Mesenchymal stem cell (in vitro differentiated cells and primary cell): ENCODE measurements at regions not wholly inside any gene's neighbourhood (a gene's known extent, or its start where the extent isn't known, plus 50 kb on each side); places are given as distances from the start of the nearest gene placed in this dataset.

Experiments
- DNase-seq: peaks from one replicate; pipeline ENCODE4 v3.0.0-alpha.2; 2013
- H2AFZ ChIP-seq: one replicate; pipeline ENCODE4 v1.6.1; 2013; ENCODE audit warnings: low read depth, mild to moderate bottlenecking, control low read depth, inconsistent platforms, low read length, moderate library complexity
- H2AK5ac ChIP-seq: 2 replicates; pipeline ENCODE4 v1.6.1; 2013; ENCODE audit warnings: low read length, moderate library complexity, mild to moderate bottlenecking, inconsistent platforms; ENCODE audit not compliant: severe bottlenecking
- H2BK120ac ChIP-seq: one replicate; pipeline ENCODE4 v1.6.1; 2013; ENCODE audit warnings: low read depth, mild to moderate bottlenecking, inconsistent platforms, low read length, moderate library complexity
- H2BK12ac ChIP-seq, 2 experiments: one replicate each; pipeline ENCODE4 v1.6.1; 2013; ENCODE audit warnings: inconsistent platforms in 2 of 2, low read length in 2 of 2, mild to moderate bottlenecking in 2 of 2, moderate library complexity in 2 of 2, control low read depth in 1 of 2
- H2BK15ac ChIP-seq: one replicate; pipeline ENCODE4 v1.6.1; 2013; ENCODE audit warnings: mild to moderate bottlenecking, low read depth, inconsistent platforms; ENCODE audit not compliant: poor library complexity, severe bottlenecking
- H2BK5ac ChIP-seq: 2 replicates; pipeline ENCODE4 v1.6.1; 2013; ENCODE audit warnings: low read depth, mild to moderate bottlenecking, low read length, control low read depth, inconsistent platforms; ENCODE audit not compliant: poor library complexity, severe bottlenecking
- H3K14ac ChIP-seq, 2 experiments: one replicate each; pipeline ENCODE4 v1.6.1; 2013; ENCODE audit warnings: inconsistent platforms in 2 of 2, low read length in 2 of 2, control low read depth in 1 of 2, mild to moderate bottlenecking in 1 of 2, moderate library complexity in 1 of 2
- H3K18ac ChIP-seq, 2 experiments: one replicate each; pipeline ENCODE4 v1.6.1; 2013; ENCODE audit warnings: inconsistent platforms in 2 of 2, low read length in 2 of 2, control low read depth in 1 of 2, low read depth in 1 of 2, mild to moderate bottlenecking in 1 of 2
- H3K23ac ChIP-seq, 2 experiments: one replicate each; pipeline ENCODE4 v1.6.1; 2013; ENCODE audit warnings: inconsistent platforms in 2 of 2, low read length in 2 of 2, mild to moderate bottlenecking in 2 of 2, moderate library complexity in 2 of 2, control low read depth in 1 of 2
- H3K27ac ChIP-seq: 2 replicates; pipeline ENCODE4 v1.5.1; 2013; ENCODE audit warnings: mild to moderate bottlenecking, moderate library complexity, low read length, control low read depth, inconsistent platforms; ENCODE audit not compliant: poor library complexity, severe bottlenecking
- H3K27me3 ChIP-seq, 2 experiments: 2 replicates each; pipeline versions ENCODE4 v1.6.1 to v1.7.0; 2013; ENCODE audit warnings: low read length in 2 of 2, mild to moderate bottlenecking in 2 of 2, moderate library complexity in 2 of 2, control low read depth in 1 of 2, inconsistent platforms in 1 of 2; ENCODE audit not compliant: control insufficient read depth in 1 of 2, insufficient read depth in 1 of 2
- H3K36me3 ChIP-seq, 2 experiments: 2 replicates each; pipeline versions ENCODE4 v1.6.1 to v1.7.0; 2013; ENCODE audit warnings: low read length in 2 of 2, control low read depth in 1 of 2, inconsistent platforms in 1 of 2, low read depth in 1 of 2, mild to moderate bottlenecking in 1 of 2; ENCODE audit not compliant: insufficient read depth in 2 of 2, control insufficient read depth in 1 of 2
- H3K4ac ChIP-seq, 2 experiments: one replicate each; pipeline ENCODE4 v1.6.1; 2013; ENCODE audit warnings: inconsistent platforms in 2 of 2, low read length in 2 of 2, mild to moderate bottlenecking in 2 of 2, moderate library complexity in 2 of 2, control low read depth in 1 of 2, low read depth in 1 of 2
- H3K4me1 ChIP-seq: 2 replicates; pipeline ENCODE4 v1.6.1; 2013; ENCODE audit warnings: low read depth, low read length, control low read depth; ENCODE audit not compliant: control insufficient read depth, insufficient read depth
- H3K4me2 ChIP-seq: 2 replicates; pipeline ENCODE4 v1.6.1; 2013; ENCODE audit warnings: low read length, mild to moderate bottlenecking, inconsistent platforms; ENCODE audit not compliant: poor library complexity, severe bottlenecking
- H3K4me3 ChIP-seq, 2 experiments: 2 replicates each; pipeline versions ENCODE4 v1.5.1 to v1.7.0; 2013; ENCODE audit warnings: low read length in 2 of 2, mild to moderate bottlenecking in 2 of 2, control low read depth in 1 of 2, low read depth in 1 of 2; ENCODE audit not compliant: insufficient read depth in 1 of 2
- H3K79me1 ChIP-seq: replicated peaks from 2 replicates; pipeline ENCODE4 v1.6.1; 2013; ENCODE audit warnings: mild to moderate bottlenecking, control low read depth, low read length, inconsistent platforms; ENCODE audit not compliant: poor library complexity, severe bottlenecking
- H3K9ac ChIP-seq: 2 replicates; pipeline ENCODE4 v1.7.0; 2013; ENCODE audit warnings: mild to moderate bottlenecking, low read length, moderate library complexity
- H3K9me3 ChIP-seq: 2 replicates; pipeline ENCODE4 v1.7.0; 2013; ENCODE audit warnings: mild to moderate bottlenecking, low read length; ENCODE audit not compliant: control insufficient read depth
- H4K8ac ChIP-seq: one replicate; pipeline ENCODE4 v1.6.1; 2013; ENCODE audit warnings: inconsistent platforms, mild to moderate bottlenecking, low read length, moderate library complexity
- H4K91ac ChIP-seq: one replicate; pipeline ENCODE4 v1.6.1; 2013; ENCODE audit warnings: mild to moderate bottlenecking, low read length, inconsistent platforms
- WGBS: methylation state at CpG from one replicate; pipeline ENCODE4 v1.1.7; 2013; ENCODE audit warnings: mixed read lengths; 5-methylcytosine and 5-hydroxymethylcytosine counted together

GRCh38 chr16:65336160-65336559, 214.3 kb upstream of the CDH11 start:
- 71% methylated on average over 1 of the region's 2 CpGs for WGBS
- Histone ChIP-seq H3K4ac (no peak overlapping the region), H2BK5ac (no peak overlapping the region), H2BK12ac (no peak overlapping the region), H3K9ac (no peak overlapping the region), H3K4me2 (no peak overlapping the region), H2AFZ (no peak overlapping the region), H3K14ac (no peak overlapping the region), H3K79me1 (no peaks in the 10 kb centered on the region), H3K9me3 (no peaks in the 10 kb centered on the region), H3K18ac (no peak overlapping the region), H3K4me1 (no peaks in the 10 kb centered on the region), H4K91ac (no peak overlapping the region), H4K8ac (no peak overlapping the region), H3K36me3 (no peaks in the 10 kb centered on the region), H2BK120ac (no peak overlapping the region), H3K4me3 (no peak overlapping the region), H3K27me3 (no peaks in the 10 kb centered on the region), H3K27ac (no peak overlapping the region), H3K23ac (no peak overlapping the region), H2BK15ac (no peak overlapping the region), H2AK5ac (no peak overlapping the region)
- DNase-seq, result no peak

DNA sequence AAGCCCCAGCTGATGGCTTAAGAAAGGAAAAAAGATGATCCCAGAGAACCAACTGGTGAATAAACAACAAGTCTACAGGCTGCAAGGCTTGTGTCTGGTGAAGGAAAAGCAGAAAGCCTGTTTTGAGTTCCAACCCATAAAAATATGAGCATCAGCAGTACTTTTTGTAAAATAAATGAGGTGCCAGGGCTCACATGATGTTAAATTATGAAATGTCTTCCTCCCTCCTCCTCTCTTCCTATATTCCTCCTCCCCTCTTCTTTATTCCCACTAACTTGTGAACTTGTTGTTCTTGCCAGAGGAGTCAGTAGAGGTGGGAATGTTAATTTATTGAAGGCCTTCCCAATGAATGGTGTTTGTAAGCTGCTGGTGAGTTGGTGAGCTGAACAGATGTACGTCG, 212.2 kb upstream of the CDH11 start:
- WGBS, result no CpG with 5 or more reads among the region's 2 CpGs
- Histone ChIP-seq H3K9me3 (no peaks in the 10 kb centered on the region), H2BK120ac (no peak overlapping the region), H3K4me1 (no peaks in the 10 kb centered on the region), H2BK15ac (no peak overlapping the region), H3K4ac (no peak overlapping the region), H3K27me3 (no peaks in the 10 kb centered on the region), H3K4me2 (no peak overlapping the region), H4K8ac (no peak overlapping the region), H2BK12ac (no peak overlapping the region), H3K79me1 (no peaks in the 10 kb centered on the region), H3K14ac (no peak overlapping the region), H2BK5ac (no peak overlapping the region), H3K23ac (no peak overlapping the region), H4K91ac (no peak overlapping the region), H3K27ac (no peak overlapping the region), H3K4me3 (no peak overlapping the region), H2AFZ (no peak overlapping the region), H2AK5ac (no peak overlapping the region), H3K36me3 (no peaks in the 10 kb centered on the region), H3K9ac (no peak overlapping the region), H3K18ac (no peak overlapping the region)
- DNase-seq, result no peak

DNA sequence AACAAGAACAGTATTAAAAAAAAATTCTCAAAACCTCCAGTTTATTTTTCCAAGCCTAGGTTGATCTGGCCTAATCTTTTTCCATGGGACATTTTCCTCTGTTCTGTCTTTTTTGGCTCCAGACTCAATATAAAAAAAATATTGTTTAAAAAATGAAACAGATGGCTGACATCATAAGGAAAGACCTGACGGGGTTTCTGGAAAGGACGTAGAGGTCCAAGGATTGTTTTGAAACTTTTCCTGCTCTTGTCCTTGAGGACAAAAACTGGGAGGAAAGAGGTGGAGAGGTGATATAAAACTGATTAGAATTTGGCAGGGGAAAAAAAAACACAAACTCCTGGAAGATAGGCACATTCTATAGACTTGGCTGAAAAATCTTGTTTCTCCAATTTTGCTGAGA, 211.4 kb upstream of the CDH11 start:
- H3K9me3 ChIP-seq, result no peaks in the 10 kb centered on the region
- H3K36me3 ChIP-seq, result no peaks in the 10 kb centered on the region
- H4K91ac ChIP-seq, result no peak overlapping the region
- no peaks in the 10 kb centered on the region for H3K27me3 ChIP-seq
- H3K4ac ChIP-seq, result no peak overlapping the region
- H3K27ac ChIP-seq, result no peak overlapping the region
- H4K8ac ChIP-seq, result no peak overlapping the region
- H3K4me3 ChIP-seq, result no peak overlapping the region
- no peak overlapping the region for H2BK15ac ChIP-seq
- no peak overlapping the region for H2BK120ac ChIP-seq
- 81% methylated on average over 2 of the region's 2 CpGs for WGBS
- no peak overlapping the region for H2BK12ac ChIP-seq
- no peaks in the 10 kb centered on the region for H3K4me1 ChIP-seq
- no peaks in the 10 kb centered on the region for H3K79me1 ChIP-seq
- H3K23ac ChIP-seq, result no peak overlapping the region
- no peak overlapping the region for H3K4me2 ChIP-seq
- no peak overlapping the region for H3K9ac ChIP-seq
- H2AFZ ChIP-seq, result no peak overlapping the region
- H2AK5ac ChIP-seq, result no peak overlapping the region
- H2BK5ac ChIP-seq, result no peak overlapping the region
- no peak for DNase-seq
- H3K18ac ChIP-seq, result no peak overlapping the region
- H3K14ac ChIP-seq, result no peak overlapping the region

GRCh38 chr16:65327346-65327745, 205.5 kb upstream of the CDH11 start:
- H4K8ac ChIP-seq, result no peak overlapping the region
- H3K4me3 ChIP-seq, result no peak overlapping the region
- DNase-seq, result no peak
- H3K4me1 ChIP-seq, result no peaks in the 10 kb centered on the region
- no peak overlapping the region for H3K27ac ChIP-seq
- no peak overlapping the region for H3K4ac ChIP-seq
- no peaks in the 10 kb centered on the region for H3K79me1 ChIP-seq
- no peak overlapping the region for H3K4me2 ChIP-seq
- no peak overlapping the region for H2BK5ac ChIP-seq
- no peak overlapping the region for H2BK15ac ChIP-seq
- no peak overlapping the region for H2AFZ ChIP-seq
- H3K36me3 ChIP-seq, result no peaks in the 10 kb centered on the region
- no peak overlapping the region for H4K91ac ChIP-seq
- H3K23ac ChIP-seq, result no peak overlapping the region
- 80% methylated on average over 2 of the region's 2 CpGs for WGBS
- no peak overlapping the region for H2BK120ac ChIP-seq
- H3K9ac ChIP-seq, result no peak overlapping the region
- H3K14ac ChIP-seq, result no peak overlapping the region
- no peak overlapping the region for H2AK5ac ChIP-seq
- H3K18ac ChIP-seq, result no peak overlapping the region
- no peaks in the 10 kb centered on the region for H3K27me3 ChIP-seq
- no peak overlapping the region for H2BK12ac ChIP-seq
- H3K9me3 ChIP-seq, result no peaks in the 10 kb centered on the region
